Pancreas (tissue), 10 donors: ENCODE measurements at regions not wholly inside any gene's neighbourhood (a gene's known extent, or its start where the extent isn't known, plus 50 kb on each side); places are given as distances from the start of the nearest gene placed in this dataset.

ENCODE experiments used
- ATAC-seq, 4 donors: fragments of 200-7000 bp; cut with Tn5 transposase; one replicate each; pipeline versions ENCODE4 v1.8.0 to v1.9.1; 2020; ENCODE audit warnings: mild to moderate bottlenecking in 4 of 4, moderate library complexity in 4 of 4
- DNase-seq, 6 donors: peaks; one replicate each; pipeline ENCODE4 v3.0.0-alpha.2; 2020
- FAIRE-seq: peaks from 2 replicates; lab custom pipeline; 2012; peaks lifted over from hg19 to GRCh38; lab: Jason Lieb, UNC
- H3K27ac ChIP-seq, 4 donors: fragments of 200-600 bp; sonication (generic); 1 replicate in 3 of 4; 2 replicates in 1 of 4; pipeline versions ENCODE4 v1.5.0 to v1.8.0; 2020
- H3K27me3 ChIP-seq, 4 donors: fragments of 200-600 bp; one replicate each; pipeline ENCODE4 v1.8.0; 2021
- H3K36me3 ChIP-seq, 3 donors: fragments of 200-600 bp; sonication (generic) in 1 of 3; one replicate each; pipeline versions ENCODE4 v1.5.0 to v1.8.0; 2020 to 2021
- H3K4me1 ChIP-seq, 3 donors: fragments of 200-600 bp; one replicate each; pipeline ENCODE4 v1.8.0; 2021
- H3K4me3 ChIP-seq, 4 donors: fragments of 200-600 bp; sonication (generic) in 2 of 4; one replicate each; pipeline versions ENCODE4 v1.5.0 to v1.8.0; 2020 to 2021
- H3K9me3 ChIP-seq, 4 donors: fragments of 200-600 bp; one replicate each; pipeline ENCODE4 v1.8.0; 2021
- WGBS, 2 donors: extraction: QIAGEN DNeasy Blood & Tissue Kit; methylation state at CpG; one replicate each; pipeline ENCODE4 v1.1.7; 2013; 5-methylcytosine and 5-hydroxymethylcytosine counted together
- intact Hi-C, 3 donors: fragments of 100-400 bp; cut with DNase I; formaldehyde crosslinking; loops; one replicate each; pipeline versions ENCODE4 v1.11.1 to v1.14.2; 2022
- TF ChIP-seq, protein P1 (sequence below), 4 donors: fragments of 200-600 bp; sonication (generic) in 3 of 4; IDR thresholded peaks; one replicate each; pipeline versions ENCODE4 v1.5.0 to v1.8.0; 2021; ENCODE audit warnings: antibody characterized with exemption in 4 of 4
- donor health status: healthy with polysubstance abuse.
- donor health status: DM: no; HTN: no; CAD: no; lungs with moderate emphysema.
- donor health status: DM: no; HTN: no; CAD: no.
- donor health status: control.
- donor health status: control.
- donor health status: Bipolar disorder and iron deficiency.
- donor health status: DM: yes; HTN: yes; CAD: no.
- donor health status: DM: no; HTN: no; CAD: no.
- donor health status: DM: no; HTN: no; CAD: no.
- donor health status: DM: yes; HTN: yes; CAD: no.

DNA sequence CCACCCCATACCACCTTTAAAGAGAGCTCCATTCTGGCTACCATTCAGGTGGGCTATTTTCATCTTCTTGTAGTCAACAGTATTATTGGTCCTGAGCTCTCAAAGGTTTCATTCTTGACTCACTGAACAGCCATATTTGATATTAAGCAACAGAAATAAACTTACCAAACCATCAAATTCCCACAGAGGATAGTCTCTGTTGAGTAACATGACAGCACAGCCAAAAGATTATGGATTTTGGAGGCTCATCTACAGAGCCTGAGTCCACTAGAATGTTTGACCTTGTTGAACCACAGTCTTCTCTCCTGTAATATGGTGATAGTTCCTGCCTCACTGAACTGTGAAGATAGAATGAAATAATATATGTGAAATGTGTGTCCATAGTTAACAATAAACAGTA is 276.3 kb upstream of the LDB2 start:
- intact Hi-C loops: no loop called here
- TF ChIP-seq, protein P1, sequence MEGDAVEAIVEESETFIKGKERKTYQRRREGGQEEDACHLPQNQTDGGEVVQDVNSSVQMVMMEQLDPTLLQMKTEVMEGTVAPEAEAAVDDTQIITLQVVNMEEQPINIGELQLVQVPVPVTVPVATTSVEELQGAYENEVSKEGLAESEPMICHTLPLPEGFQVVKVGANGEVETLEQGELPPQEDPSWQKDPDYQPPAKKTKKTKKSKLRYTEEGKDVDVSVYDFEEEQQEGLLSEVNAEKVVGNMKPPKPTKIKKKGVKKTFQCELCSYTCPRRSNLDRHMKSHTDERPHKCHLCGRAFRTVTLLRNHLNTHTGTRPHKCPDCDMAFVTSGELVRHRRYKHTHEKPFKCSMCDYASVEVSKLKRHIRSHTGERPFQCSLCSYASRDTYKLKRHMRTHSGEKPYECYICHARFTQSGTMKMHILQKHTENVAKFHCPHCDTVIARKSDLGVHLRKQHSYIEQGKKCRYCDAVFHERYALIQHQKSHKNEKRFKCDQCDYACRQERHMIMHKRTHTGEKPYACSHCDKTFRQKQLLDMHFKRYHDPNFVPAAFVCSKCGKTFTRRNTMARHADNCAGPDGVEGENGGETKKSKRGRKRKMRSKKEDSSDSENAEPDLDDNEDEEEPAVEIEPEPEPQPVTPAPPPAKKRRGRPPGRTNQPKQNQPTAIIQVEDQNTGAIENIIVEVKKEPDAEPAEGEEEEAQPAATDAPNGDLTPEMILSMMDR (IDR thresholded peaks at IDR 0.05): no peak
- ATAC-seq (no peak), DNase-seq (no peak), FAIRE-seq (no peak)
- no peak overlapping the region for H3K4me3 ChIP-seq
- H3K4me1 ChIP-seq: no peaks in the 10 kb centered on the region
- no peaks in the 10 kb centered on the region for H3K36me3 ChIP-seq
- H3K9me3 ChIP-seq: no peaks in the 10 kb centered on the region
- H3K27me3 ChIP-seq: no peaks in the 10 kb centered on the region
- no peak overlapping the region for H3K27ac ChIP-seq

DNA sequence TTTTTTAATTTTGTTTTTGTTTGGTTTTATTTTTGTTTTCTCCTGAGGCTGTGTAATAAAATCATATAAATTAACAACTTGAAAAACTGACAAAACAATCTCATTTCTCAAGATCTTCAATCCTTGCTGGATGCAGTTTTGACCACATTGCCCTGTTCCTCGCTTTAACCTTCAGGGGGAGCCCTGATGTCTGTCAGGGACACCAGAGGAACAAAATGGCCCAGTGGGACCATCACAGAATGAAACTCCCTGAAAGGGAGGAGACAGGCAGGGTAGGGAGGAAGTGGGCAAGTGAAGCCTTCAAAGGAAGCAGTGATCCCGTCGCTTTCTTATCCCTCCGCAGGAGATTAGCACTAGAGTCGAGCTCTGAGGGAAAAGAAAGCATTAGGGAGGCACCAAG is 274.9 kb upstream of the LDB2 start:
- no peaks in the 10 kb centered on the region for H3K4me1 ChIP-seq
- no peaks in the 10 kb centered on the region for H3K36me3 ChIP-seq
- ATAC-seq (no peak), FAIRE-seq (no peak), DNase-seq (no peak)
- no peaks in the 10 kb centered on the region for H3K9me3 ChIP-seq
- H3K27me3 ChIP-seq: no peaks in the 10 kb centered on the region
- H3K4me3 ChIP-seq: no peak overlapping the region
- H3K27ac ChIP-seq: no peak overlapping the region
- TF ChIP-seq, protein P1 (IDR thresholded peaks at IDR 0.05): no peak
- WGBS, 2 donors: 43 to 48% methylated on average over 5 of the region's 5 CpGs
- intact Hi-C loops: no loop called here

GRCh38 chr4:17170131-17170530 is 271.7 kb upstream of the LDB2 start:
- intact Hi-C loops: no loop called here
- no peak for ATAC-seq
- Histone ChIP-seq H3K36me3 (no peaks in the 10 kb centered on the region), H3K4me3 (no peak overlapping the region), H3K27me3 (no peaks in the 10 kb centered on the region), H3K9me3 (no peaks in the 10 kb centered on the region), H3K4me1 (no peaks in the 10 kb centered on the region), H3K27ac (no peak overlapping the region)
- 24 to 34% methylated on average over 2 of the region's 2 CpGs for WGBS, 2 donors
- TF ChIP-seq, protein P1 (IDR thresholded peaks at IDR 0.05): no peak
- no peak for FAIRE-seq
- no peak for DNase-seq

DNA sequence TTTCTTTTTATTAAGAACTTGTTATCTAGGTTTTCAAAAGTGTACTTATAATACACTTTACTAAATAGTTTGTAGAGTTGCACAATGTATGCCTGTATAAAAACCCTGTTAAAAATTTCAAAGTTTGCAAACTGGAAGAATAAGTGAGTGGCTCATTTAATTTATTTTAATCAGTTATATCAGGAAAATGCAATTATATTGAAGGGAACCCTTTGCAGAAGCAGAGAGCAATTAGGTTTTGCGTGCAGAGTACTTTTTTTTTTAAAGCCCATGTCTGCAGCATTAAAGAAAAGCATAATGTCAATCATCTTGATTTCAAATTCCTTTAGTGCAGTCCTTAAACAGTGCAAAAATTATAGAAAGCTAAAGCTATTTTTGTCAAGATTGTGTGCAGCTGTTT is 271.3 kb upstream of the LDB2 start:
- Histone ChIP-seq H3K36me3 (no peaks in the 10 kb centered on the region), H3K4me3 (no peak overlapping the region), H3K4me1 (no peaks in the 10 kb centered on the region), H3K9me3 (no peaks in the 10 kb centered on the region), H3K27ac (no peak overlapping the region), H3K27me3 (no peaks in the 10 kb centered on the region)
- ATAC-seq (no peak), DNase-seq (no peak), FAIRE-seq (no peak)
- TF ChIP-seq, protein P1 (IDR thresholded peaks at IDR 0.05): no peak
- WGBS, 2 donors: 57 to 70% methylated on average over 1 of the region's 1 CpG
- intact Hi-C loops: no loop called here

DNA sequence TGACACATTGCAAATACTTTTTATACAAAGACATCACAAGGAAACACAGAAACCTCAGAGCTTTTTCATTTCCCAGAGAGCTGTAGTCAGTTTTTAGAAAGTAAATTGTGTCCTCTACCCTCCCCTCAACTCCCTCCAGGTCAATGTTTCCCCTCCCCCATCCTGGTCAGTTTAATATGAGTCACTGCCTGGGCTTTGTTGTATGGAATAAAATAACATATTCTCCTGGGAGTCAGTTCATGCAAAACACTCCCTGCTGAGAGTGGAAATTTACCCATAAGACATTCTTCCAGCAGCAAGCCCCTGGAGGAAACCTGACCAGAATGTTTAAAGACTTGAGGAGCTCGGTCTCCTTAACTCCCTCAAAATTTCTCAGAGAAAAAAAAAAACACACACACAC is 270.1 kb upstream of the LDB2 start:
- FAIRE-seq (no peak), ATAC-seq (no peak), DNase-seq (no peak)
- Histone ChIP-seq H3K4me3 (no peak overlapping the region), H3K36me3 (no peaks in the 10 kb centered on the region), H3K9me3 (no peaks in the 10 kb centered on the region), H3K4me1 (no peaks in the 10 kb centered on the region), H3K27me3 (no peaks in the 10 kb centered on the region), H3K27ac (no peak overlapping the region)
- TF ChIP-seq, protein P1 (IDR thresholded peaks at IDR 0.05): no peak
- 55 to 76% methylated on average over 1 of the region's 1 CpG for WGBS, 2 donors
- intact Hi-C loops: no loop called here
